Peyer's patch (tissue), 4 donors: ENCODE measurements at regions not wholly inside any gene's neighbourhood (a gene's known extent, or its start where the extent isn't known, plus 50 kb on each side); places are given as distances from the start of the nearest gene placed in this dataset.

Source experiments
- CTCF ChIP-seq, 6 experiments: fragments of 450-650 bp in 4 of 6; fragments of 200-600 bp in 2 of 6; sonication (generic) in 1 of 6; IDR thresholded peaks; one replicate each; pipeline ENCODE4 v1.5.1; 2017 to 2019; ENCODE audit warnings: antibody characterized with exemption in 6 of 6, mild to moderate bottlenecking in 3 of 6, moderate library complexity in 1 of 6
- POLR2A ChIP-seq, 2 donors: fragments of 450-650 bp; IDR thresholded peaks; one replicate each; pipeline ENCODE4 v1.5.1; 2017; ENCODE audit warnings: antibody characterized with exemption in 2 of 2, mild to moderate bottlenecking in 2 of 2, moderate library complexity in 2 of 2

- TF ChIP-seq CTCF (IDR thresholded peaks at IDR 0.05) (peak in 3 of 6 experiments; percentile 14 to 19 (median 17)), POLR2A (IDR thresholded peaks at IDR 0.05) (no peak)
Measured at GRCh38 chr2:185208261-185208660, 530.3 kb upstream of the FSIP2 start.
